Stimulated activated CD4-positive, alpha-beta T cell treated with anti-CD3 and anti-CD28 coated beads, Interleukin-1b, Interleukin-23, amount 100 ng/mL, for 4 hours (primary cell): ENCODE measurements at regions not wholly inside any gene's neighbourhood (a gene's known extent, or its start where the extent isn't known, plus 50 kb on each side); places are given as distances from the start of the nearest gene placed in this dataset.

Experiments
- DNase-seq, 2 donors: peaks; one replicate each; pipeline ENCODE4 v3.0.0-alpha.2; 2020; ENCODE audit warnings: low read depth in 2 of 2

GRCh38 chr2:217203086-217203485, 343.2 kb upstream of the TNP1 start:
- DNase-seq, result no peak

- no peak for DNase-seq
These were observed 339.4 kb upstream of the TNP1 start for GRCh38 chr2:217199255-217199630.

- DNase-seq, result no peak
These were observed 336.0 kb upstream of the TNP1 start for GRCh38 chr2:217195658-217196446.

- DNase-seq, result no peak
These were observed 335.2 kb upstream of the TNP1 start for GRCh38 chr2:217195016-217195415.

- no peak for DNase-seq
These were observed 333.8 kb upstream of the TNP1 start for GRCh38 chr2:217193431-217194340.

GRCh38 chr2:217192366-217192765, 332.5 kb upstream of the TNP1 start:
- DNase-seq, result no peak

- DNase-seq, result no peak
These were observed 329.9 kb upstream of the TNP1 start for GRCh38 chr2:217189747-217190146.

GRCh38 chr2:217189131-217189530, 329.3 kb upstream of the TNP1 start:
- no peak for DNase-seq

- no peak for DNase-seq
These were observed 326.9 kb upstream of the TNP1 start for GRCh38 chr2:217186668-217187159.

GRCh38 chr2:217186152-217186551, 326.3 kb upstream of the TNP1 start:
- DNase-seq, result no peak

- DNase-seq, result no peak
These were observed 325.6 kb upstream of the TNP1 start for GRCh38 chr2:217185265-217185995.

GRCh38 chr2:217184242-217184641, 324.4 kb upstream of the TNP1 start:
- no peak for DNase-seq

- DNase-seq, result no peak
These were observed 323.6 kb upstream of the TNP1 start for GRCh38 chr2:217183471-217183870.

GRCh38 chr2:217182926-217183325, 323.1 kb upstream of the TNP1 start:
- DNase-seq, result no peak

GRCh38 chr2:217181512-217181911, 321.6 kb upstream of the TNP1 start:
- DNase-seq, result no peak

- no peak for DNase-seq
These were observed 320.0 kb upstream of the TNP1 start for GRCh38 chr2:217179854-217180253.

GRCh38 chr2:217178341-217178740, 318.5 kb upstream of the TNP1 start:
- DNase-seq, result no peak

GRCh38 chr2:217177720-217178119, 317.9 kb upstream of the TNP1 start:
- no peak for DNase-seq

GRCh38 chr2:217171874-217172273, 312.0 kb upstream of the TNP1 start:
- no peak for DNase-seq

- DNase-seq, result no peak
These were observed 308.6 kb upstream of the TNP1 start for GRCh38 chr2:217168496-217168895.

- no peak for DNase-seq
These were observed 307.7 kb upstream of the TNP1 start for GRCh38 chr2:217167531-217167930.

GRCh38 chr2:217166241-217166850, 306.5 kb upstream of the TNP1 start:
- no peak for DNase-seq
